GM12878 (cell line): ENCODE measurements at regions not wholly inside any gene's neighbourhood (a gene's known extent, or its start where the extent isn't known, plus 50 kb on each side); places are given as distances from the start of the nearest gene placed in this dataset.

Source experiments
- ATAC-seq: fragments of 200-7000 bp; cut with Tn5 transposase; 3 replicates; pipeline ENCODE4 v1.9.1; 2020; ENCODE audit warnings: mild to moderate bottlenecking, moderate library complexity
- BruUV-seq: library from RNA; stranded (reverse); fragments of 400-500 nt; replicated peaks from 2 replicates; lab custom pipeline; 2021; lab: Mats Ljungman, UMichigan
- CTCF ChIA-PET: fragments of 300-600 bp; sonication (Branson Sonifier 250); formaldehyde crosslinking; extraction: SDS; loops from one replicate; lab custom pipeline; 2021; ENCODE audit warnings: inconsistent platforms; lab: Yijun Ruan, JAX
- POLR2A ChIA-PET: fragments of 350-600 bp; formaldehyde crosslinking; extraction: SDS; loops from one replicate; lab custom pipeline; 2021; ENCODE audit warnings: inconsistent platforms; lab: Charles Lee
- RAD21 ChIA-PET: fragments of 300-600 bp; sonication (Branson Sonifier 250); formaldehyde crosslinking; loops from one replicate; lab custom pipeline; 2023; ENCODE audit warnings: antibody characterized with exemption; ENCODE audit not compliant: unreplicated experiment; lab: Charles Lee
- SMC1A ChIA-PET: fragments of 300-600 bp; sonication (Branson Sonifier 250); formaldehyde crosslinking; loops from one replicate; lab custom pipeline; 2023; ENCODE audit not compliant: unreplicated experiment, uncharacterized antibody; lab: Charles Lee
- DNase-seq: peaks from one replicate; pipeline ENCODE4 v3.0.0-alpha.2; 2011; ENCODE audit warnings: low read depth, low spot score
- FAIRE-seq: peaks from 3 replicates; lab custom pipeline; 2011; peaks lifted over from hg19 to GRCh38; lab: Jason Lieb, UNC
- H2AFZ ChIP-seq: 2 replicates; pipeline ENCODE4 v1.6.0; 2011; ENCODE audit warnings: low read depth, low read length, control low read depth; ENCODE audit not compliant: control insufficient read depth
- H3K27ac ChIP-seq: 2 replicates; pipeline ENCODE4 v1.5.1; 2011; ENCODE audit warnings: control low read depth; ENCODE audit not compliant: control insufficient read depth, insufficient read depth
- H3K27me3 ChIP-seq, 2 experiments: replicated peaks in 1 of 2; 2 replicates each; pipeline versions ENCODE4 v1.6.0 to v1.6.1; 2011; ENCODE audit warnings: low read length in 1 of 2; ENCODE audit not compliant: control insufficient read depth in 2 of 2, insufficient read depth in 2 of 2
- H3K36me3 ChIP-seq, 2 experiments: 2 replicates each; pipeline ENCODE4 v1.5.1; 2011; ENCODE audit warnings: low read length in 1 of 2; ENCODE audit not compliant: control insufficient read depth in 2 of 2, insufficient read depth in 2 of 2
- H3K4me1 ChIP-seq: 2 replicates; pipeline ENCODE4 v1.6.1; 2011; ENCODE audit warnings: mild to moderate bottlenecking, low read length, moderate library complexity, mixed read lengths; ENCODE audit not compliant: control insufficient read depth, insufficient read depth
- H3K4me2 ChIP-seq: 2 replicates; pipeline ENCODE4 v1.6.0; 2011; ENCODE audit warnings: control low read depth; ENCODE audit not compliant: control insufficient read depth, insufficient read depth
- H3K4me3 ChIP-seq: fragments of 200-600 bp; sonication (generic); 2 replicates; pipeline ENCODE4 v1.5.1; 2016
- H3K79me2 ChIP-seq: 2 replicates; pipeline ENCODE4 v1.6.0; 2011; ENCODE audit warnings: low read length; ENCODE audit not compliant: control insufficient read depth, insufficient read depth
- H3K9ac ChIP-seq: 2 replicates; pipeline ENCODE4 v1.8.0; 2011; ENCODE audit warnings: low read length, control low read depth, mixed read lengths; ENCODE audit not compliant: control insufficient read depth, insufficient read depth
- H3K9me3 ChIP-seq: replicated peaks from 3 replicates; pipeline ENCODE4 v1.5.1; 2011; ENCODE audit warnings: mild to moderate bottlenecking, low read length; ENCODE audit not compliant: control insufficient read depth, insufficient read depth
- H4K20me1 ChIP-seq: 2 replicates; pipeline ENCODE4 v1.6.0; 2011; ENCODE audit not compliant: control insufficient read depth, insufficient read depth
- BACH1 ChIP-seq: fragments of 450-650 bp; IDR thresholded peaks from 2 replicates; pipeline ENCODE4 v1.6.1; 2017; ENCODE audit warnings: mild to moderate bottlenecking, borderline replicate concordance
- CBX3 ChIP-seq: fragments of 200-600 bp; sonication (generic); IDR thresholded peaks from 2 replicates; pipeline ENCODE4 v1.6.1; 2016; ENCODE audit warnings: low read depth, borderline replicate concordance
- IKZF1 ChIP-seq: fragments of 450-650 bp; conservative IDR thresholded peaks from 2 replicates; pipeline ENCODE4 v1.6.1; 2017; ENCODE audit warnings: antibody characterized with exemption, mild to moderate bottlenecking
- MYC ChIP-seq: IDR thresholded peaks from 2 replicates; pipeline ENCODE4 v1.6.1; 2011; ENCODE audit warnings: mild to moderate bottlenecking, low read length, moderate library complexity, inconsistent platforms; ENCODE audit not compliant: insufficient read depth, insufficient replicate concordance, insufficient read length, severe bottlenecking
- NBN ChIP-seq: fragments of 450-650 bp; IDR thresholded peaks from 2 replicates; pipeline ENCODE4 v1.6.1; 2016
- NFYA ChIP-seq: IDR thresholded peaks from 2 replicates; pipeline ENCODE4 v1.6.1; 2011; ENCODE audit warnings: low read depth, mild to moderate bottlenecking, low read length, improper control_type of control experiment, borderline replicate concordance
- ZNF207 ChIP-seq: fragments of 450-650 bp; IDR thresholded peaks from 2 replicates; pipeline ENCODE4 v1.6.1; 2014; ENCODE audit warnings: antibody characterized with exemption, mild to moderate bottlenecking, borderline replicate concordance
- WGBS: methylation state at CpG from one replicate; pipeline ENCODE4 v1.1.6; 2016; ENCODE audit warnings: low lambda C conversion rate; ENCODE audit not compliant: insufficient replicate concordance, insufficient coverage; ENCODE audit errors: missing lambda C conversion rate; 5-methylcytosine and 5-hydroxymethylcytosine counted together
- in situ Hi-C: fragments of 300-500 bp; cut with MboI; formaldehyde crosslinking; loops from 9 replicates; pipeline ENCODE4 v1.14.3; 2018; ENCODE audit warnings: mixed read lengths
- intact Hi-C: fragments of 100-400 bp; cut with micrococcal nuclease; formaldehyde crosslinking; loops from one replicate; pipeline ENCODE4 v1.14.2; 2022; ENCODE audit not compliant: unreplicated experiment
- TF ChIP-seq, protein P1 (sequence below): IDR thresholded peaks from 2 replicates; pipeline ENCODE4 v1.6.1; 2011; ENCODE audit warnings: borderline replicate concordance, low read depth, mild to moderate bottlenecking, moderate library complexity, mixed read lengths, low read length; ENCODE audit not compliant: insufficient read depth; ENCODE audit errors: extremely low read length
- TF ChIP-seq, protein P2 (sequence below): fragments of 450-650 bp; IDR thresholded peaks from 2 replicates; pipeline ENCODE4 v1.6.1; 2016; ENCODE audit warnings: mild to moderate bottlenecking
- TF ChIP-seq, protein P3 (sequence below): fragments of 450-650 bp; IDR thresholded peaks from 2 replicates; pipeline ENCODE4 v1.6.1; 2017; ENCODE audit warnings: low read depth, mild to moderate bottlenecking, moderate library complexity
- TF ChIP-seq, protein P4 (sequence below): fragments of 450-650 bp; IDR thresholded peaks from 2 replicates; pipeline ENCODE4 v1.6.1; 2014; ENCODE audit warnings: mild to moderate bottlenecking

DNA sequence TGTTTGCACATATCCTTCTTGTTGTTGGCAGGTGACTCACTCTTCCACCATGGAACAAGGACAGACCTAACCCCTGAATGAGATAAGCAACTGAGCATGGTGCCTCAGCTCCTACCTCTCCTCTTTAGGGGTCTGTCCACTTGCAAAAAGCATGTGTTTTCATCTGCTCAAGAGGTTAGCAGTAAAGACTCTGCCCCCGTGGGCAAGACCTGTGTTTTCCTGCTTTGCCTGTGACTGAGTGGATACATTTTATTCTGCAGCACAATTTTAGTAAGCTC, 111.0 kb upstream of the LIFR start:
- ATAC-seq, result no peak
- Histone ChIP-seq H3K9me3 (no peaks in the 10 kb centered on the region), H3K4me2 (no peak overlapping the region), H3K4me3 (no peak overlapping the region), H3K79me2 (no peaks in the 10 kb centered on the region), H3K27me3 (0 out of 4 replicates have a peak, but pooled peaks cover 0 to 2% of the 10 kb centered on the region in 2 experiments), H3K36me3 (no peaks in the 10 kb centered on the region), H4K20me1 (no peaks in the 10 kb centered on the region; the same call in 1 of the 2 replicates), H3K4me1 (no peaks in the 10 kb centered on the region), H3K9ac (no peak overlapping the region), H3K27ac (no peak overlapping the region), H2AFZ (no peak overlapping the region)
- intact Hi-C loops (loop anchor here (1.0 kb wide), 1 partner anchor 226 kb away; no protein-coding TSS in a partner anchor), in situ Hi-C loops (no loop called here)
- no peak for DNase-seq
- SMC1A ChIA-PET, result interaction anchor here (1.0 to 1.2 kb wide), 3 partner anchors 10 to 226 kb away, joined by 3 to 6 read pairs (median 3); no protein-coding TSS in a partner anchor
- POLR2A ChIA-PET, result no interaction called here
- FAIRE-seq, result no peak
- TF ChIP-seq, protein P1, sequence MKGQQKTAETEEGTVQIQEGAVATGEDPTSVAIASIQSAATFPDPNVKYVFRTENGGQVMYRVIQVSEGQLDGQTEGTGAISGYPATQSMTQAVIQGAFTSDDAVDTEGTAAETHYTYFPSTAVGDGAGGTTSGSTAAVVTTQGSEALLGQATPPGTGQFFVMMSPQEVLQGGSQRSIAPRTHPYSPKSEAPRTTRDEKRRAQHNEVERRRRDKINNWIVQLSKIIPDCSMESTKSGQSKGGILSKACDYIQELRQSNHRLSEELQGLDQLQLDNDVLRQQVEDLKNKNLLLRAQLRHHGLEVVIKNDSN, result no peak
- no peak for TF ChIP-seq IKZF1
- TF ChIP-seq, protein P2, sequence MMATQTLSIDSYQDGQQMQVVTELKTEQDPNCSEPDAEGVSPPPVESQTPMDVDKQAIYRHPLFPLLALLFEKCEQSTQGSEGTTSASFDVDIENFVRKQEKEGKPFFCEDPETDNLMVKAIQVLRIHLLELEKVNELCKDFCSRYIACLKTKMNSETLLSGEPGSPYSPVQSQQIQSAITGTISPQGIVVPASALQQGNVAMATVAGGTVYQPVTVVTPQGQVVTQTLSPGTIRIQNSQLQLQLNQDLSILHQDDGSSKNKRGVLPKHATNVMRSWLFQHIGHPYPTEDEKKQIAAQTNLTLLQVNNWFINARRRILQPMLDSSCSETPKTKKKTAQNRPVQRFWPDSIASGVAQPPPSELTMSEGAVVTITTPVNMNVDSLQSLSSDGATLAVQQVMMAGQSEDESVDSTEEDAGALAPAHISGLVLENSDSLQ, result no peak
- TF ChIP-seq, protein P3, sequence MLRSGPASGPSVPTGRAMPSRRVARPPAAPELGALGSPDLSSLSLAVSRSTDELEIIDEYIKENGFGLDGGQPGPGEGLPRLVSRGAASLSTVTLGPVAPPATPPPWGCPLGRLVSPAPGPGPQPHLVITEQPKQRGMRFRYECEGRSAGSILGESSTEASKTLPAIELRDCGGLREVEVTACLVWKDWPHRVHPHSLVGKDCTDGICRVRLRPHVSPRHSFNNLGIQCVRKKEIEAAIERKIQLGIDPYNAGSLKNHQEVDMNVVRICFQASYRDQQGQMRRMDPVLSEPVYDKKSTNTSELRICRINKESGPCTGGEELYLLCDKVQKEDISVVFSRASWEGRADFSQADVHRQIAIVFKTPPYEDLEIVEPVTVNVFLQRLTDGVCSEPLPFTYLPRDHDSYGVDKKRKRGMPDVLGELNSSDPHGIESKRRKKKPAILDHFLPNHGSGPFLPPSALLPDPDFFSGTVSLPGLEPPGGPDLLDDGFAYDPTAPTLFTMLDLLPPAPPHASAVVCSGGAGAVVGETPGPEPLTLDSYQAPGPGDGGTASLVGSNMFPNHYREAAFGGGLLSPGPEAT, result no peak
- no peak for TF ChIP-seq NBN
- TF ChIP-seq BACH1, result no peak
- TF ChIP-seq ZNF207, result no peak
- TF ChIP-seq CBX3, result no peak
- TF ChIP-seq, protein P4, sequence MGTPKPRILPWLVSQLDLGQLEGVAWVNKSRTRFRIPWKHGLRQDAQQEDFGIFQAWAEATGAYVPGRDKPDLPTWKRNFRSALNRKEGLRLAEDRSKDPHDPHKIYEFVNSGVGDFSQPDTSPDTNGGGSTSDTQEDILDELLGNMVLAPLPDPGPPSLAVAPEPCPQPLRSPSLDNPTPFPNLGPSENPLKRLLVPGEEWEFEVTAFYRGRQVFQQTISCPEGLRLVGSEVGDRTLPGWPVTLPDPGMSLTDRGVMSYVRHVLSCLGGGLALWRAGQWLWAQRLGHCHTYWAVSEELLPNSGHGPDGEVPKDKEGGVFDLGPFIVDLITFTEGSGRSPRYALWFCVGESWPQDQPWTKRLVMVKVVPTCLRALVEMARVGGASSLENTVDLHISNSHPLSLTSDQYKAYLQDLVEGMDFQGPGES, result no peak
- no peak for TF ChIP-seq NFYA
- TF ChIP-seq MYC, result no peak
- CTCF ChIA-PET, result interaction anchor here (1.6 kb wide), 1 partner anchor 226 kb away, joined by 14 read pairs; no protein-coding TSS in a partner anchor
- BruUV-seq, result no TSS peak
- RAD21 ChIA-PET, result interaction anchor here (1.8 kb wide), 1 partner anchor 226 kb away, joined by 9 read pairs; no protein-coding TSS in a partner anchor
- WGBS, result 0% methylated on average over 1 of the region's 1 CpG
